K562 (cell line): ENCODE measurements at regions not wholly inside any gene's neighbourhood (a gene's known extent, or its start where the extent isn't known, plus 50 kb on each side); places are given as distances from the start of the nearest gene placed in this dataset.

Experiments used
- ASH1L ChIP-seq: fragments of 450-650 bp; IDR thresholded peaks from 2 replicates; pipeline ENCODE4 v1.6.1; 2018; ENCODE audit warnings: borderline replicate concordance, mild to moderate bottlenecking, low read depth; ENCODE audit not compliant: partially characterized antibody
- BCL6 ChIP-seq: fragments of 250-450 bp; sonication (Bioruptor Pico); IDR thresholded peaks from 2 replicates; pipeline ENCODE4 v1.4.0; 2020
- GTF2F1 ChIP-seq: IDR thresholded peaks from 2 replicates; pipeline ENCODE4 v1.6.1; 2011; ENCODE audit warnings: low read depth, low read length, improper control_type of control experiment
- ZNF253 ChIP-seq: fragments of 250-450 bp; sonication (Bioruptor Pico); conservative IDR thresholded peaks from 2 replicates; pipeline ENCODE4 v1.6.1; 2021; ENCODE audit warnings: mild to moderate bottlenecking
- ZNF274 ChIP-seq: IDR thresholded peaks from 2 replicates; pipeline ENCODE4 v1.6.1; 2011; ENCODE audit warnings: low read depth, mild to moderate bottlenecking, low read length, moderate library complexity, borderline replicate concordance
- TF ChIP-seq, protein P1 (sequence below): fragments of 450-650 bp; formaldehyde crosslinking; conservative IDR thresholded peaks from 2 replicates; pipeline ENCODE4 v1.4.0; 2022; ENCODE audit warnings: mild to moderate bottlenecking, missing genetic modification characterization
- TF ChIP-seq, protein P2 (sequence below): fragments of 450-650 bp; formaldehyde crosslinking; IDR thresholded peaks from 2 replicates; pipeline ENCODE4 v1.4.0; 2022; ENCODE audit warnings: missing genetic modification characterization
- TF ChIP-seq, protein P3 (sequence below): sonication (generic); formaldehyde crosslinking; IDR thresholded peaks from 2 replicates; pipeline ENCODE4 v1.9.0; 2022; ENCODE audit warnings: mild to moderate bottlenecking, missing genetic modification reagents

DNA sequence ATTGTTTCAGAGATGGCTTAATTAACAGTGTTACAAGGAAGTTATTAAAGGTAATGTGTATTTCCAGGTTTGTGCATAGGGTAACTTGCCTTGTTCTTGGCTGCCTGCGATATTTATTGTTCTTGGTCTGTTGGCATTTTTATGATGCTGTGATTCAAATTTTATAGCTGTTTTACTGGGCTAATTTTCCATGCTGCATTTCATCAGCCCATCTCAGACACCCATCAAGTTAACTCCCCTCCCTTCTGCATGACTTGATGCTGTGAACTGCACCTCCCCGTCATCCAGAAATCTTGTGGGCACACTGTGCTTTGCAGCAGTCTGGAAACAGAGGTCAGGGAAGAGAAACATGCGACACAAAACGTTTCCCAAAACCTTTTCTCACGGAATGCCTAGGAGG lies 1049.2 kb downstream of the AACS start:
- TF ChIP-seq BCL6 (no peak), ZNF253 (CRISPR knock-in tag) (no peak), ASH1L (no peak), GTF2F1 (no peak), ZNF274 (no peak)
- TF ChIP-seq, protein P1, sequence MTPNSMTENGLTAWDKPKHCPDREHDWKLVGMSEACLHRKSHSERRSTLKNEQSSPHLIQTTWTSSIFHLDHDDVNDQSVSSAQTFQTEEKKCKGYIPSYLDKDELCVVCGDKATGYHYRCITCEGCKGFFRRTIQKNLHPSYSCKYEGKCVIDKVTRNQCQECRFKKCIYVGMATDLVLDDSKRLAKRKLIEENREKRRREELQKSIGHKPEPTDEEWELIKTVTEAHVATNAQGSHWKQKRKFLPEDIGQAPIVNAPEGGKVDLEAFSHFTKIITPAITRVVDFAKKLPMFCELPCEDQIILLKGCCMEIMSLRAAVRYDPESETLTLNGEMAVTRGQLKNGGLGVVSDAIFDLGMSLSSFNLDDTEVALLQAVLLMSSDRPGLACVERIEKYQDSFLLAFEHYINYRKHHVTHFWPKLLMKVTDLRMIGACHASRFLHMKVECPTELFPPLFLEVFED: no peak
- TF ChIP-seq, protein P2, sequence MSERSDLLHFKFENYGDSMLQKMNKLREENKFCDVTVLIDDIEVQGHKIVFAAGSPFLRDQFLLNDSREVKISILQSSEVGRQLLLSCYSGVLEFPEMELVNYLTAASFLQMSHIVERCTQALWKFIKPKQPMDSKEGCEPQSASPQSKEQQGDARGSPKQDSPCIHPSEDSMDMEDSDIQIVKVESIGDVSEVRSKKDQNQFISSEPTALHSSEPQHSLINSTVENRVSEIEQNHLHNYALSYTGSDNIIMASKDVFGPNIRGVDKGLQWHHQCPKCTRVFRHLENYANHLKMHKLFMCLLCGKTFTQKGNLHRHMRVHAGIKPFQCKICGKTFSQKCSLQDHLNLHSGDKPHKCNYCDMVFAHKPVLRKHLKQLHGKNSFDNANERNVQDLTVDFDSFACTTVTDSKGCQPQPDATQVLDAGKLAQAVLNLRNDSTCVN: no peak
- TF ChIP-seq, protein P3, sequence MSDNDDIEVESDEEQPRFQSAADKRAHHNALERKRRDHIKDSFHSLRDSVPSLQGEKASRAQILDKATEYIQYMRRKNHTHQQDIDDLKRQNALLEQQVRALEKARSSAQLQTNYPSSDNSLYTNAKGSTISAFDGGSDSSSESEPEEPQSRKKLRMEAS: no peak
